Activated CD4-positive, alpha-beta memory T cell treated with anti-CD3 and anti-CD28 coated beads for 36 hours (primary cell): ENCODE measurements at regions not wholly inside any gene's neighbourhood (a gene's known extent, or its start where the extent isn't known, plus 50 kb on each side); places are given as distances from the start of the nearest gene placed in this dataset.

Experiments
- CTCF ChIA-PET: fragments of 350-600 bp; sonication (Branson Sonifier 250); formaldehyde crosslinking; loops from one replicate; lab custom pipeline; 2021; ENCODE audit warnings: antibody characterized with exemption, inconsistent platforms; lab: Charles Lee
- POLR2A ChIA-PET: fragments of 350-600 bp; sonication (Branson Sonifier 250); formaldehyde crosslinking; loops from one replicate; lab custom pipeline; 2021; ENCODE audit warnings: antibody characterized with exemption; lab: Charles Lee
- DNase-seq: peaks from one replicate; pipeline ENCODE4 v3.0.0-alpha.2; 2020
- H3K27ac Mint-ChIP-seq: one replicate; pipeline ENCODE4 v1.8.0; 2021; ENCODE audit warnings: mixed read lengths
- H3K27me3 Mint-ChIP-seq: one replicate; pipeline ENCODE4 v1.8.0; 2021; ENCODE audit warnings: mixed read lengths
- H3K36me3 Mint-ChIP-seq: one replicate; pipeline ENCODE4 v1.8.0; 2021; ENCODE audit warnings: mixed read lengths
- H3K4me1 Mint-ChIP-seq: one replicate; pipeline ENCODE4 v1.8.0; 2021; ENCODE audit warnings: low read depth, mixed read lengths
- H3K4me3 Mint-ChIP-seq: one replicate; pipeline ENCODE4 v1.8.0; 2021; ENCODE audit warnings: mild to moderate bottlenecking, mixed read lengths
- H3K9me3 Mint-ChIP-seq: one replicate; pipeline ENCODE4 v1.8.0; 2021; ENCODE audit warnings: mixed read lengths
- intact Hi-C: fragments of 100-400 bp; cut with micrococcal nuclease; formaldehyde crosslinking; loops from one replicate; pipeline ENCODE4 v1.15.1; 2023

DNA sequence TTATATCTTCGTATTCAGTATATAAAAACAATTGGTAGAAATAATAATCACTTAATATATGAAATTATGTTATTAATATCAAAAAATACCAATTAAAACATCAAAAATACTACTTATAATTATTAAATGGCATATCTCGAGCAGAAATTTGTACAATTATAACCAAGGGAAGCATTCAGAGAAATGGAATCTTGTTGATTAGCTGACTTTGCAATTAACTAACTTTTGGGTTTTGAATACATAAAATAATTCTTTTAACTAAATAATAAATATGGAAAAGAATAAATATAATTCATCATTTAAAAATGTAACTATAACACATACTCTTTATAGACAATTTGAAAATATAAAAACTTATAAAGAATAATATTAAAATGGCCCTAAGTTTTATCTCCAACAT is 160.2 kb upstream of the LRRN1 start:
- POLR2A ChIA-PET: no interaction called here
- Mint-ChIP-seq H3K4me3 (no peak overlapping the region), H3K27me3 (no peaks in the 10 kb centered on the region), H3K4me1 (no peaks in the 10 kb centered on the region), H3K36me3 (no peaks in the 10 kb centered on the region), H3K27ac (no peak overlapping the region), H3K9me3 (no peaks in the 10 kb centered on the region)
- CTCF ChIA-PET: no interaction called here
- no peak for DNase-seq
- intact Hi-C loops: no loop called here

- ChIA-PET CTCF (no interaction called here), POLR2A (no interaction called here)
- Mint-ChIP-seq H3K36me3 (no peaks in the 10 kb centered on the region), H3K4me3 (no peak overlapping the region), H3K27me3 (no peaks in the 10 kb centered on the region), H3K9me3 (no peaks in the 10 kb centered on the region), H3K4me1 (no peaks in the 10 kb centered on the region), H3K27ac (no peak overlapping the region)
- intact Hi-C loops: no loop called here
- no peak for DNase-seq
These were observed 162.4 kb upstream of the LRRN1 start for GRCh38 chr3:3636815-3637214.

DNA sequence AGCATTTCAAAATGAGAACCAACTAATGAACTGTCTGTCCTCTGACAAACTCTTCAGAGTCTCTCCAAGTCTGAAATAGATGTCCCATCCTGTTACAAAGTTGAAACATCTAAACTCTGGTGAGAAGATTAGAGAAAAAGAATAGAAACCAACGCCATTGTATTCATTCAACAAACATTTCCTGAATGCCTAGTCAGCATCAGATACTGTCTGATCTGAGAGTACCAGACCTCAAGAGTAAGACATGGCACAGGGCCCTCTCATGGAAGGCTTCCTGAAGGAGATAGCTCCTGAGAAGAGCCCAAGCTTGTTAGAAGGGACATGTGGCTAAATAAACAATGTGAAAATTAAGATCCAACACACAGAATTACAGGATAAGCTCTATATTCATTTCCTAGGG is 164.1 kb upstream of the LRRN1 start:
- intact Hi-C loops: no loop called here
- Mint-ChIP-seq H3K4me3 (no peak overlapping the region), H3K27me3 (no peaks in the 10 kb centered on the region)

GRCh38 chr3:3634326-3634725 is 164.9 kb upstream of the LRRN1 start:
- DNase-seq: no peak
- Mint-ChIP-seq H3K27me3 (no peaks in the 10 kb centered on the region), H3K4me3 (no peak overlapping the region), H3K27ac (no peak overlapping the region), H3K36me3 (no peaks in the 10 kb centered on the region), H3K4me1 (no peaks in the 10 kb centered on the region), H3K9me3 (no peaks in the 10 kb centered on the region)
- ChIA-PET CTCF (interaction anchor here (0.5 kb wide), 1 partner anchor 36 kb away, joined by 3 read pairs; no protein-coding TSS in a partner anchor), POLR2A (no interaction called here)
- intact Hi-C loops: no loop called here

More for the DNA sequence above, 164.1 kb upstream of the LRRN1 start:
- no peak overlapping the region for H3K27ac Mint-ChIP-seq
- no peaks in the 10 kb centered on the region for H3K9me3 Mint-ChIP-seq
- ChIA-PET POLR2A (no interaction called here), CTCF (no interaction called here)
- DNase-seq: no peak
- H3K36me3 Mint-ChIP-seq: no peaks in the 10 kb centered on the region
- H3K4me1 Mint-ChIP-seq: no peaks in the 10 kb centered on the region

GRCh38 chr3:3633761-3634160 is 165.5 kb upstream of the LRRN1 start:
- Mint-ChIP-seq H3K9me3 (no peaks in the 10 kb centered on the region), H3K36me3 (no peaks in the 10 kb centered on the region), H3K4me3 (no peak overlapping the region), H3K27ac (no peak overlapping the region), H3K4me1 (no peaks in the 10 kb centered on the region), H3K27me3 (no peaks in the 10 kb centered on the region)
- intact Hi-C loops: no loop called here
- ChIA-PET CTCF (no interaction called here), POLR2A (no interaction called here)
- no peak for DNase-seq

- H3K4me3 Mint-ChIP-seq: no peak overlapping the region
- no peaks in the 10 kb centered on the region for H3K4me1 Mint-ChIP-seq
- DNase-seq: no peak
- H3K27me3 Mint-ChIP-seq: no peaks in the 10 kb centered on the region
- ChIA-PET CTCF (no interaction called here), POLR2A (no interaction called here)
- intact Hi-C loops: no loop called here
- no peaks in the 10 kb centered on the region for H3K9me3 Mint-ChIP-seq
- H3K27ac Mint-ChIP-seq: no peak overlapping the region
- H3K36me3 Mint-ChIP-seq: no peaks in the 10 kb centered on the region
These were observed 166.8 kb upstream of the LRRN1 start for GRCh38 chr3:3632449-3632848.

DNA sequence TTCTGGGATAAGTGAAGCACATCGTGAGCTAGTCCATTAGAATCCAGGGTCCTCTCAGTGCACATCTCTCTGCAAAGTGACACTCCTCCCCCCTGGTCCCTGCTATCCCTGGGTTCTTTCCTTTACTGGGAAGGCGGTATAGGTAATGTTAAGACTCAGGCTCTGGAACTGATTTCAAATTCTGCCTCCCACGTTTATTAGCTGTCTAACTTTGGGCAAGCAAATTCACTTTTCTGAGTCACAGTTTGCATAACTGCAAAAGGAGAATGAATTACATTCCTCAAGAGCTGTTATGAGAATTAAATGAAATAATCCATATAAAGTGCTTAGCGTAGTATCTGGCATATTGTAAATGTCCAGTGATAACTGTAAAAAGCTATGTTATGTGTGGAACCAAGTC is 168.1 kb upstream of the LRRN1 start:
- DNase-seq: no peak
- H3K36me3 Mint-ChIP-seq: no peaks in the 10 kb centered on the region
- no peaks in the 10 kb centered on the region for H3K9me3 Mint-ChIP-seq
- ChIA-PET POLR2A (no interaction called here), CTCF (no interaction called here)
- H3K27me3 Mint-ChIP-seq: no peaks in the 10 kb centered on the region
- H3K4me3 Mint-ChIP-seq: no peak overlapping the region
- intact Hi-C loops: no loop called here
- no peak overlapping the region for H3K27ac Mint-ChIP-seq
- no peaks in the 10 kb centered on the region for H3K4me1 Mint-ChIP-seq

DNA sequence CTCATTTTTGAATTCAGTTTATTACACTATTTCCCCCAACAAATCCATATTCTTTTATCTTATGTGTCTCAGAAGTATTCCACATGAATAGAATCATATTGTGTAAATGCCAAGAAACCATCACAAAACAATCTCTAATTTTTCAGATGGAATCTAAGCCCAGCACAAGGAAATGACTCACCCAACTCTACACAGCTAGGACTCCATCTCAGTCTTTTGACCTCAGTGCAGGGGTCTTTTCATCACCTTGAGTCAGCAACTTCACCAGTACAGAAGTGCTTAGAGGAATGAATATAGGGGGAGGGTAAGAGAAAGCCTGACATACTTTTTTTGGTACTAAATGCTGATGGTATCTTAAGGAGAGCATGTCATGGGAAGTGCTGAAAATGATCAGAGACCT is 169.3 kb upstream of the LRRN1 start:
- intact Hi-C loops: no loop called here
- ChIA-PET CTCF (no interaction called here), POLR2A (no interaction called here)
- no peak overlapping the region for H3K4me3 Mint-ChIP-seq
- no peaks in the 10 kb centered on the region for H3K36me3 Mint-ChIP-seq
- no peak for DNase-seq
- no peaks in the 10 kb centered on the region for H3K9me3 Mint-ChIP-seq
- H3K4me1 Mint-ChIP-seq: no peaks in the 10 kb centered on the region
- H3K27ac Mint-ChIP-seq: no peak overlapping the region
- no peaks in the 10 kb centered on the region for H3K27me3 Mint-ChIP-seq

GRCh38 chr3:3628676-3629328 is 170.4 kb upstream of the LRRN1 start:
- POLR2A ChIA-PET: no interaction called here
- H3K4me3 Mint-ChIP-seq: no peak overlapping the region
- no peaks in the 10 kb centered on the region for H3K36me3 Mint-ChIP-seq
- no peaks in the 10 kb centered on the region for H3K27me3 Mint-ChIP-seq
- CTCF ChIA-PET: no interaction called here
- H3K9me3 Mint-ChIP-seq: no peaks in the 10 kb centered on the region
- no peaks in the 10 kb centered on the region for H3K4me1 Mint-ChIP-seq
- intact Hi-C loops: no loop called here
- H3K27ac Mint-ChIP-seq: no peak overlapping the region
- no peak for DNase-seq

DNA sequence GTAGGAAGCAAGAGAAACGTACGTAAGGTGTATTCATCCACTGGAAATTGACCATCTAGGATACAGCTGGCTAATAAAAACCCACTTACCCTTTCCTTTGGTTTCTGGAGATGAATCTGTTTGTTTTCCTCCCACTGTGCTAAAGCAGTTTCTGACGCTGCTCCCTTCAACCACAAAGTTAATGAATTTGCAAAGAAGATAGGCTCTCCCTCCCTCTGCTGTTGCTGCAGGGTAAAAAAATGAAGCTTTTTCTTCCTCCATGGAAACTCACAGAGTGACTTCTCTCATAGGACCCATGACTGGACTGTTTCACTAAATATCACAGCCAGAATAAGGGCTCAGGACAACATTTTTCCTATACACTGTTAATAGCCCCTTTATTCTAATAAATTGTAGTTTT is 172.1 kb upstream of the LRRN1 start:
- H3K9me3 Mint-ChIP-seq: no peaks in the 10 kb centered on the region
- no peak for DNase-seq
- H3K4me1 Mint-ChIP-seq: no peaks in the 10 kb centered on the region
- POLR2A ChIA-PET: no interaction called here
- H3K4me3 Mint-ChIP-seq: no peak overlapping the region
- CTCF ChIA-PET: no interaction called here
- no peaks in the 10 kb centered on the region for H3K27me3 Mint-ChIP-seq
- no peak overlapping the region for H3K27ac Mint-ChIP-seq
- intact Hi-C loops: no loop called here
- H3K36me3 Mint-ChIP-seq: no peaks in the 10 kb centered on the region

- H3K36me3 Mint-ChIP-seq: no peaks in the 10 kb centered on the region
- H3K4me3 Mint-ChIP-seq: no peak overlapping the region
- intact Hi-C loops: no loop called here
- DNase-seq: no peak
- no peaks in the 10 kb centered on the region for H3K27me3 Mint-ChIP-seq
- CTCF ChIA-PET: no interaction called here
- no peaks in the 10 kb centered on the region for H3K4me1 Mint-ChIP-seq
- POLR2A ChIA-PET: no interaction called here
- no peak overlapping the region for H3K27ac Mint-ChIP-seq
- no peaks in the 10 kb centered on the region for H3K9me3 Mint-ChIP-seq
These were observed 173.5 kb upstream of the LRRN1 start for GRCh38 chr3:3625544-3626271.

GRCh38 chr3:3619815-3620214 is 179.4 kb upstream of the LRRN1 start:
- Mint-ChIP-seq H3K4me1 (no peaks in the 10 kb centered on the region), H3K27me3 (no peaks in the 10 kb centered on the region), H3K4me3 (no peak overlapping the region), H3K9me3 (no peaks in the 10 kb centered on the region), H3K27ac (no peak overlapping the region), H3K36me3 (no peaks in the 10 kb centered on the region)
- ChIA-PET CTCF (no interaction called here), POLR2A (no interaction called here)
- no peak for DNase-seq
- intact Hi-C loops: no loop called here

GRCh38 chr3:3618623-3619022 is 180.6 kb upstream of the LRRN1 start:
- Mint-ChIP-seq H3K4me1 (no peaks in the 10 kb centered on the region), H3K27ac (no peak overlapping the region), H3K27me3 (no peaks in the 10 kb centered on the region), H3K36me3 (no peaks in the 10 kb centered on the region), H3K4me3 (no peak overlapping the region), H3K9me3 (no peaks in the 10 kb centered on the region)
- ChIA-PET CTCF (no interaction called here), POLR2A (no interaction called here)
- no peak for DNase-seq
- intact Hi-C loops: no loop called here
